OCI-LY7 (cell line): ENCODE measurements at regions not wholly inside any gene's neighbourhood (a gene's known extent, or its start where the extent isn't known, plus 50 kb on each side); places are given as distances from the start of the nearest gene placed in this dataset.

Experiments used
- BruUV-seq: library from RNA; stranded (reverse); fragments of 400-500 nt; replicated peaks from 2 replicates; lab custom pipeline; 2021; lab: Mats Ljungman, UMichigan
- CTCF ChIA-PET: fragments of 300-600 bp; sonication (Branson Sonifier 250); formaldehyde crosslinking; loops from one replicate; lab custom pipeline; 2022; ENCODE audit warnings: antibody characterized with exemption; ENCODE audit not compliant: unreplicated experiment; lab: Charles Lee
- POLR2A ChIA-PET: fragments of 300-600 bp; sonication (Branson Sonifier 250); formaldehyde crosslinking; loops from one replicate; lab custom pipeline; 2022; ENCODE audit warnings: antibody characterized with exemption; lab: Charles Lee
- DNase-seq: peaks from one replicate; pipeline ENCODE4 v3.0.0-alpha.2; 2015; ENCODE audit warnings: low spot score
- H2AFZ ChIP-seq: fragments of 200-600 bp; sonication (generic), shearing (Covaris generic); 2 replicates; pipeline ENCODE4 v1.6.1; 2014; ENCODE audit warnings: mild to moderate bottlenecking, antibody characterized with exemption, low read length, moderate library complexity
- H3K27ac ChIP-seq: fragments of 200-600 bp; sonication (generic); 2 replicates; pipeline ENCODE4 v1.5.1; 2014; ENCODE audit warnings: mixed run types, low read depth, mild to moderate bottlenecking, moderate library complexity, low read length, inconsistent platforms; ENCODE audit not compliant: poor library complexity, severe bottlenecking
- H3K36me3 ChIP-seq: fragments of 200-600 bp; sonication (generic); 2 replicates; pipeline ENCODE4 v1.6.1; 2014; ENCODE audit warnings: mild to moderate bottlenecking, antibody characterized with exemption, low read length, moderate library complexity, mixed read lengths; ENCODE audit not compliant: insufficient read depth
- H3K4me1 ChIP-seq: fragments of 200-600 bp; sonication (generic); 2 replicates; pipeline ENCODE4 v1.5.1; 2014; ENCODE audit warnings: mild to moderate bottlenecking, low read length; ENCODE audit not compliant: insufficient read depth, poor library complexity, severe bottlenecking
- H3K4me2 ChIP-seq: fragments of 200-600 bp; sonication (generic); 2 replicates; pipeline ENCODE4 v1.6.1; 2014; ENCODE audit warnings: mild to moderate bottlenecking, low read length
- H3K4me3 ChIP-seq: fragments of 200-600 bp; sonication (generic); 2 replicates; pipeline ENCODE4 v1.5.1; 2014; ENCODE audit warnings: mild to moderate bottlenecking, low read depth, low read length; ENCODE audit not compliant: poor library complexity, severe bottlenecking
- H3K79me2 ChIP-seq: fragments of 200-600 bp; sonication (generic); 2 replicates; pipeline ENCODE4 v1.6.1; 2016; ENCODE audit warnings: low read depth, mild to moderate bottlenecking, low read length, moderate library complexity, mixed read lengths; ENCODE audit not compliant: insufficient read depth
- H3K9me2 ChIP-seq: fragments of 200-600 bp; sonication (generic); 2 replicates; pipeline ENCODE4 v1.6.1; 2016; ENCODE audit warnings: mild to moderate bottlenecking, low read length, mixed read lengths; ENCODE audit not compliant: insufficient read depth
- H3K9me3 ChIP-seq: fragments of 200-600 bp; sonication (generic); 2 replicates; pipeline ENCODE4 v1.6.1; 2014; ENCODE audit warnings: mild to moderate bottlenecking, mixed run types, low read length, mixed read lengths
- H4K20me1 ChIP-seq: fragments of 200-600 bp; sonication (generic); 2 replicates; pipeline ENCODE4 v1.6.1; 2014; ENCODE audit warnings: mild to moderate bottlenecking, antibody characterized with exemption, low read length, moderate library complexity, mixed read lengths; ENCODE audit not compliant: insufficient read depth
- CTCF ChIP-seq: fragments of 200-600 bp; sonication (generic); conservative IDR thresholded peaks from 2 replicates; pipeline ENCODE4 v1.5.1; 2014; ENCODE audit warnings: mild to moderate bottlenecking, antibody characterized with exemption, low read length, moderate library complexity, mixed read lengths
- EZH2phosphoT487 ChIP-seq: fragments of 200-600 bp; sonication (generic); IDR thresholded peaks from 2 replicates; pipeline ENCODE4 v1.6.1; 2018; ENCODE audit warnings: low read depth, borderline replicate concordance, mild to moderate bottlenecking, mixed run types, antibody characterized with exemption, low read length, moderate library complexity, mixed read lengths
- intact Hi-C: fragments of 100-400 bp; cut with micrococcal nuclease; formaldehyde crosslinking; loops from one replicate; pipeline ENCODE4 v1.10.0; 2022; ENCODE audit not compliant: unreplicated experiment

GRCh38 chr16:72380283-72380682, 208.3 kb upstream of the PMFBP1 start:
- TF ChIP-seq EZH2phosphoT487 (no peak), CTCF (no peak)
- BruUV-seq: no TSS peak
- Histone ChIP-seq H3K4me3 (no peak overlapping the region), H3K9me2 (no peaks in the 10 kb centered on the region), H3K36me3 (no peaks in the 10 kb centered on the region), H3K27ac (no peak overlapping the region), H4K20me1 (no peaks in the 10 kb centered on the region), H3K4me1 (no peaks in the 10 kb centered on the region), H3K9me3 (no peaks in the 10 kb centered on the region), H3K4me2 (no peak overlapping the region), H2AFZ (no peak overlapping the region), H3K79me2 (no peaks in the 10 kb centered on the region)
- ChIA-PET POLR2A (no interaction called here), CTCF (no interaction called here)
- no peak for DNase-seq
- intact Hi-C loops: no loop called here

GRCh38 chr16:72373201-72373600, 201.2 kb upstream of the PMFBP1 start:
- BruUV-seq: no TSS peak
- intact Hi-C loops: no loop called here
- no peaks in the 10 kb centered on the region for H4K20me1 ChIP-seq
- H3K4me2 ChIP-seq: no peak overlapping the region
- no peaks in the 10 kb centered on the region for H3K4me1 ChIP-seq
- no peaks in the 10 kb centered on the region for H3K36me3 ChIP-seq
- no peaks in the 10 kb centered on the region for H3K79me2 ChIP-seq
- no peak overlapping the region for H3K4me3 ChIP-seq
- no peaks in the 10 kb centered on the region for H3K9me2 ChIP-seq
- no peak overlapping the region for H2AFZ ChIP-seq
- ChIA-PET POLR2A (interaction anchor here (0.6 kb wide), 1 partner anchor 1877 kb away, joined by 3 read pairs; no protein-coding TSS in a partner anchor), CTCF (no interaction called here)
- no peaks in the 10 kb centered on the region for H3K9me3 ChIP-seq
- no peak for DNase-seq
- no peak for TF ChIP-seq EZH2phosphoT487
- no peak overlapping the region for H3K27ac ChIP-seq

- intact Hi-C loops: no loop called here
These were observed 200.4 kb upstream of the PMFBP1 start for GRCh38 chr16:72372087-72373045.

More at GRCh38 chr16:72372087-72373045, 200.4 kb upstream of the PMFBP1 start:
- Histone ChIP-seq H3K9me3 (no peaks in the 10 kb centered on the region), H3K79me2 (no peaks in the 10 kb centered on the region), H3K9me2 (no peaks in the 10 kb centered on the region), H3K4me2 (no peak overlapping the region), H4K20me1 (no peaks in the 10 kb centered on the region), H2AFZ (no peak overlapping the region), H3K4me3 (no peak overlapping the region), H3K27ac (no peak overlapping the region), H3K4me1 (no peaks in the 10 kb centered on the region), H3K36me3 (no peaks in the 10 kb centered on the region)
- no peak for TF ChIP-seq CTCF
- ChIA-PET CTCF (no interaction called here), POLR2A (interaction anchor here (0.6 to 1.0 kb wide), 3 partner anchors 15 to 1878 kb away, joined by 3 to 4 read pairs (median 3); no protein-coding TSS in a partner anchor)
- no TSS peak for BruUV-seq
- DNase-seq: no peak
